B cell (primary cell): ENCODE measurements at regions not wholly inside any gene's neighbourhood (a gene's known extent, or its start where the extent isn't known, plus 50 kb on each side); places are given as distances from the start of the nearest gene placed in this dataset.

Experiments used
- ATAC-seq: fragments of 200-7000 bp; cut with Tn5 transposase; one replicate; pipeline ENCODE4 v1.10.0; 2021; ENCODE audit warnings: low read depth, mild to moderate bottlenecking, moderate number of reproducible peaks, moderate library complexity
- CTCF ChIA-PET: fragments of 350-600 bp; sonication (Branson Sonifier 250); formaldehyde crosslinking; loops from one replicate; lab custom pipeline; 2021; ENCODE audit warnings: antibody characterized with exemption, inconsistent platforms; lab: Charles Lee
- POLR2A ChIA-PET: fragments of 350-600 bp; sonication (Branson Sonifier 250); formaldehyde crosslinking; loops from one replicate; lab custom pipeline; 2021; ENCODE audit warnings: antibody characterized with exemption; lab: Charles Lee
- DNase-seq: peaks from one replicate; pipeline ENCODE4 v3.0.0; 2013
- H2AFZ ChIP-seq: 2 replicates; pipeline ENCODE4 v1.6.1; 2012; ENCODE audit warnings: mild to moderate bottlenecking, low read depth, low read length; ENCODE audit not compliant: insufficient read depth, poor library complexity, severe bottlenecking
- H3K27ac ChIP-seq, 2 donors: 1 replicate in 1 of 2; 2 replicates in 1 of 2; pipeline ENCODE4 v1.5.1; 2012 to 2013; ENCODE audit warnings: low read length in 2 of 2, mild to moderate bottlenecking in 2 of 2, moderate library complexity in 1 of 2
- H3K27me3 ChIP-seq, 4 experiments: fragments of 200-600 bp in 1 of 4; sonication (generic) in 1 of 4; replicated peaks in 1 of 4; 1 replicate in 2 of 4; 2 replicates in 2 of 4; pipeline versions ENCODE4 v1.6.1 to v1.7.0; 2013 to 2016; ENCODE audit warnings: low read length in 3 of 4, mild to moderate bottlenecking in 2 of 4, mixed read lengths in 1 of 4, moderate library complexity in 1 of 4; ENCODE audit not compliant: insufficient read depth in 4 of 4, control insufficient read depth in 3 of 4; ENCODE audit errors: control extremely low read depth in 1 of 4
- H3K36me3 ChIP-seq, 2 experiments: replicated peaks in 1 of 2; 1 replicate in 1 of 2; 2 replicates in 1 of 2; pipeline versions ENCODE4 v1.6.1 to v1.7.1; 2013; ENCODE audit warnings: low read length in 1 of 2; ENCODE audit not compliant: insufficient read depth in 2 of 2, control insufficient read depth in 1 of 2; ENCODE audit errors: control extremely low read depth in 1 of 2, extremely low read depth in 1 of 2
- H3K4me1 ChIP-seq, 2 donors: fragments of 200-600 bp in 1 of 2; sonication (generic) in 1 of 2; 1 replicate in 1 of 2; 2 replicates in 1 of 2; pipeline versions ENCODE4 v1.5.1 to v1.6.1; 2013 to 2017; ENCODE audit warnings: low read length in 2 of 2; ENCODE audit not compliant: control insufficient read depth in 2 of 2, insufficient read depth in 2 of 2
- H3K4me2 ChIP-seq: replicated peaks from 2 replicates; pipeline ENCODE3; 2012; ENCODE audit warnings: mild to moderate bottlenecking, low read depth, low read length; ENCODE audit not compliant: poor library complexity, severe bottlenecking
- H3K4me3 ChIP-seq, 5 experiments: fragments of 200-600 bp in 1 of 5; sonication (generic) in 1 of 5; 1 replicate in 3 of 5; 2 replicates in 2 of 5; pipeline versions ENCODE4 v1.5.1 to v1.7.0; 2011 to 2016; ENCODE audit warnings: low read length in 4 of 5, mild to moderate bottlenecking in 4 of 5, low read depth in 2 of 5, control low read depth in 1 of 5, moderate library complexity in 1 of 5; ENCODE audit not compliant: insufficient read depth in 1 of 5; ENCODE audit errors: control extremely low read depth in 1 of 5, extremely low read depth in 1 of 5
- H3K79me2 ChIP-seq: fragments of 200-600 bp; sonication (generic); one replicate; pipeline ENCODE4 v1.6.0; 2016; ENCODE audit warnings: low read length; ENCODE audit not compliant: control insufficient read depth, insufficient read depth
- H3K9ac ChIP-seq: fragments of 200-600 bp; sonication (generic); 2 replicates; pipeline ENCODE4 v1.6.1; 2017; ENCODE audit warnings: mild to moderate bottlenecking, low read length, moderate library complexity
- H3K9me3 ChIP-seq, 3 donors: one replicate each; pipeline versions ENCODE4 v1.6.1 to v1.7.1; 2013; ENCODE audit warnings: low read length in 2 of 3; ENCODE audit not compliant: control insufficient read depth in 2 of 3, insufficient read depth in 1 of 3; ENCODE audit errors: control extremely low read depth in 1 of 3
- H4K20me1 ChIP-seq: 2 replicates; pipeline ENCODE4 v1.6.0; 2012; ENCODE audit warnings: mild to moderate bottlenecking, low read length; ENCODE audit not compliant: insufficient read depth, control insufficient read depth, poor library complexity, severe bottlenecking
- H3K27ac Mint-ChIP-seq: one replicate; pipeline ENCODE4 v1.8.0; 2021; ENCODE audit warnings: mixed read lengths
- H3K27me3 Mint-ChIP-seq: one replicate; pipeline ENCODE4 v1.8.0; 2021; ENCODE audit warnings: mixed read lengths
- H3K4me1 Mint-ChIP-seq: one replicate; pipeline ENCODE4 v1.8.0; 2021; ENCODE audit warnings: mixed read lengths
- H3K4me3 Mint-ChIP-seq: one replicate; pipeline ENCODE4 v1.8.0; 2021; ENCODE audit warnings: mixed read lengths
- H3K9me3 Mint-ChIP-seq: one replicate; pipeline ENCODE4 v1.8.0; 2022; ENCODE audit warnings: mixed read lengths; ENCODE audit not compliant: insufficient read depth
- CTCF ChIP-seq: fragments of 200-600 bp; IDR thresholded peaks from one replicate; pipeline ENCODE4 v1.8.0; 2022; ENCODE audit warnings: antibody characterized with exemption, mild to moderate bottlenecking
- EZH2 ChIP-seq: IDR thresholded peaks from 2 replicates; pipeline ENCODE4 v1.6.1; 2012; ENCODE audit warnings: borderline replicate concordance, low read depth, mild to moderate bottlenecking, moderate library complexity, low read length; ENCODE audit not compliant: insufficient read depth, poor library complexity, severe bottlenecking
- WGBS: methylation state at CpG from one replicate; pipeline ENCODE4 v1.1.5; 2013; ENCODE audit warnings: missing lambda C conversion rate; ENCODE audit not compliant: insufficient coverage; 5-methylcytosine and 5-hydroxymethylcytosine counted together
- intact Hi-C: fragments of 100-400 bp; cut with micrococcal nuclease; formaldehyde crosslinking; loops from one replicate; pipeline ENCODE4 v1.10.0; 2022

GRCh38 chr5:13601112-13601511 lies 343.4 kb downstream of the DNAH5 start:
- WGBS, result 100% methylated on average over 1 of the region's 2 CpGs
- no peaks in the 10 kb centered on the region for H3K79me2 ChIP-seq
- H4K20me1 ChIP-seq, result no peaks in the 10 kb centered on the region
- H3K4me1 Mint-ChIP-seq, result no peaks in the 10 kb centered on the region
- H3K9me3 ChIP-seq, result peaks cover 0 to under 1% (median 0%) of the 10 kb centered on the region in 3 donors
- no peaks in the 10 kb centered on the region for H3K27me3 ChIP-seq
- no peak overlapping the region for H3K4me2 ChIP-seq
- H3K4me1 ChIP-seq, result no peaks in the 10 kb centered on the region
- POLR2A ChIA-PET, result interaction anchor here (0.5 kb wide), 1 partner anchor 14 kb away, joined by 3 read pairs; no protein-coding TSS in a partner anchor
- no peaks in the 10 kb centered on the region for H3K9me3 Mint-ChIP-seq
- no peak overlapping the region for H3K4me3 Mint-ChIP-seq
- intact Hi-C loops, result no loop called here
- CTCF ChIA-PET, result no interaction called here
- H3K27me3 Mint-ChIP-seq, result no peaks in the 10 kb centered on the region
- H3K27ac ChIP-seq, result no peak overlapping the region
- ATAC-seq (no peak), DNase-seq (no peak)
- no peaks in the 10 kb centered on the region for H3K36me3 ChIP-seq
- H3K4me3 ChIP-seq, result no peak overlapping the region
- no peak overlapping the region for H2AFZ ChIP-seq
- TF ChIP-seq EZH2 (no peak), CTCF (no peak)
- H3K9ac ChIP-seq, result no peak overlapping the region
- no peak overlapping the region for H3K27ac Mint-ChIP-seq

GRCh38 chr5:13595978-13596377 lies 348.5 kb downstream of the DNAH5 start:
- Histone ChIP-seq H2AFZ (no peak overlapping the region), H3K9me3 (peaks cover 0 to 3% (median 0%) of the 10 kb centered on the region in 3 donors), H3K27ac (no peak overlapping the region), H4K20me1 (no peaks in the 10 kb centered on the region), H3K27me3 (no peaks in the 10 kb centered on the region), H3K4me3 (no peak overlapping the region), H3K4me1 (no peaks in the 10 kb centered on the region), H3K9ac (no peak overlapping the region), H3K79me2 (no peaks in the 10 kb centered on the region), H3K4me2 (no peak overlapping the region), H3K36me3 (no peaks in the 10 kb centered on the region)
- no peaks in the 10 kb centered on the region for H3K9me3 Mint-ChIP-seq
- POLR2A ChIA-PET, result no interaction called here
- no peaks in the 10 kb centered on the region for H3K27me3 Mint-ChIP-seq
- ATAC-seq, result no peak
- 74% methylated on average over 4 of the region's 6 CpGs for WGBS
- H3K27ac Mint-ChIP-seq, result no peak overlapping the region
- DNase-seq, result no peak
- intact Hi-C loops, result no loop called here
- CTCF ChIA-PET, result no interaction called here
- H3K4me1 Mint-ChIP-seq, result no peaks in the 10 kb centered on the region
- no peak overlapping the region for H3K4me3 Mint-ChIP-seq
- TF ChIP-seq CTCF (no peak), EZH2 (no peak)
